H9 (cell line): ENCODE measurements at regions not wholly inside any gene's neighbourhood (a gene's known extent, or its start where the extent isn't known, plus 50 kb on each side); places are given as distances from the start of the nearest gene placed in this dataset.

Experiments used
- DNase-seq: peaks from one replicate; pipeline ENCODE4 v3.0.0-alpha.2; 2017
- H2AFZ ChIP-seq: one replicate; pipeline ENCODE4 v1.6.1; 2013; ENCODE audit warnings: mild to moderate bottlenecking, low read length, control low read depth, moderate library complexity
- H2AK5ac ChIP-seq: 2 replicates; pipeline ENCODE4 v1.6.1; 2013; ENCODE audit warnings: low read length, control low read depth, mixed read lengths; ENCODE audit not compliant: insufficient read length
- H2BK120ac ChIP-seq: one replicate; pipeline ENCODE4 v1.6.1; 2013; ENCODE audit warnings: low read depth, mild to moderate bottlenecking, low read length, control low read depth, inconsistent platforms; ENCODE audit not compliant: poor library complexity, severe bottlenecking
- H2BK12ac ChIP-seq: 2 replicates; pipeline ENCODE4 v1.6.1; 2013; ENCODE audit warnings: low read length, control low read depth, mixed read lengths, low read depth; ENCODE audit not compliant: insufficient read length
- H2BK15ac ChIP-seq: 2 replicates; pipeline ENCODE4 v1.6.1; 2013; ENCODE audit warnings: low read depth, low read length, control low read depth
- H2BK20ac ChIP-seq: one replicate; pipeline ENCODE4 v1.6.1; 2013; ENCODE audit warnings: low read depth, mild to moderate bottlenecking, low read length, control low read depth, inconsistent platforms; ENCODE audit not compliant: poor library complexity, severe bottlenecking
- H2BK5ac ChIP-seq: 2 replicates; pipeline ENCODE4 v1.6.1; 2013; ENCODE audit warnings: low read length, control low read depth, mixed read lengths; ENCODE audit not compliant: insufficient read length
- H3K14ac ChIP-seq: 2 replicates; pipeline ENCODE4 v1.6.1; 2013; ENCODE audit warnings: low read length, control low read depth; ENCODE audit not compliant: insufficient read depth
- H3K18ac ChIP-seq: 2 replicates; pipeline ENCODE4 v1.6.1; 2013; ENCODE audit warnings: low read depth, mild to moderate bottlenecking, mixed read lengths, low read length, control low read depth; ENCODE audit not compliant: insufficient read length
- H3K23ac ChIP-seq: 2 replicates; pipeline ENCODE4 v1.6.1; 2013; ENCODE audit warnings: low read length, control low read depth, mixed read lengths, low read depth; ENCODE audit not compliant: insufficient read length
- H3K23me2 ChIP-seq: 2 replicates; pipeline ENCODE4 v1.6.1; 2013; ENCODE audit warnings: low read depth, mild to moderate bottlenecking, mixed read lengths, low read length, control low read depth; ENCODE audit not compliant: insufficient read length, poor library complexity, severe bottlenecking
- H3K27ac ChIP-seq: 2 replicates; pipeline ENCODE4 v1.5.1; 2013; ENCODE audit warnings: low read length, control low read depth, mixed read lengths, low read depth; ENCODE audit not compliant: insufficient read length
- H3K27me3 ChIP-seq: 2 replicates; pipeline ENCODE4 v1.6.1; 2013; ENCODE audit warnings: low read length, control low read depth, inconsistent platforms; ENCODE audit not compliant: insufficient read depth
- H3K4ac ChIP-seq: 2 replicates; pipeline ENCODE4 v1.6.1; 2013; ENCODE audit warnings: low read depth, mild to moderate bottlenecking, control low read depth, inconsistent platforms, low read length, moderate library complexity
- H3K4me1 ChIP-seq: 2 replicates; pipeline ENCODE4 v1.6.1; 2013; ENCODE audit warnings: low read length, control low read depth, inconsistent platforms; ENCODE audit not compliant: insufficient read depth
- H3K4me2 ChIP-seq: 2 replicates; pipeline ENCODE4 v1.6.1; 2013; ENCODE audit warnings: low read length, control low read depth, mixed read lengths; ENCODE audit not compliant: insufficient read length, insufficient read depth
- H3K56ac ChIP-seq: 2 replicates; pipeline ENCODE4 v1.6.1; 2013; ENCODE audit warnings: low read depth, mild to moderate bottlenecking, mixed read lengths, low read length, control low read depth; ENCODE audit not compliant: insufficient read length
- H3K79me1 ChIP-seq: 2 replicates; pipeline ENCODE4 v1.6.1; 2013; ENCODE audit warnings: low read depth, mild to moderate bottlenecking, moderate library complexity, low read length, control low read depth, inconsistent platforms; ENCODE audit not compliant: insufficient read depth, poor library complexity, severe bottlenecking
- H3K79me2 ChIP-seq: 2 replicates; pipeline ENCODE4 v1.6.1; 2013; ENCODE audit warnings: low read length, control low read depth, inconsistent platforms; ENCODE audit not compliant: insufficient read depth
- H3K9ac ChIP-seq: 2 replicates; pipeline ENCODE4 v1.6.1; 2013; ENCODE audit warnings: low read length, control low read depth, mixed read lengths; ENCODE audit not compliant: insufficient read length; ENCODE audit errors: extremely low read depth
- H3K9me3 ChIP-seq: one replicate; pipeline ENCODE4 v1.6.1; 2013; ENCODE audit warnings: low read depth, low read length, inconsistent platforms; ENCODE audit not compliant: control insufficient read depth
- H3T11ph ChIP-seq: one replicate; pipeline ENCODE4 v1.6.1; 2013; ENCODE audit warnings: mild to moderate bottlenecking, low read length, control low read depth, inconsistent platforms
- H4K20me1 ChIP-seq: one replicate; pipeline ENCODE4 v1.6.1; 2013; ENCODE audit not compliant: control insufficient read depth, insufficient read length, insufficient read depth
- H4K5ac ChIP-seq: 2 replicates; pipeline ENCODE4 v1.6.1; 2013; ENCODE audit warnings: low read depth, mild to moderate bottlenecking, mixed read lengths, low read length, control low read depth; ENCODE audit not compliant: insufficient read length
- H4K8ac ChIP-seq: replicated peaks from 2 replicates; pipeline ENCODE4 v1.6.1; 2013; ENCODE audit warnings: low read length, control low read depth, mixed read lengths, low read depth; ENCODE audit not compliant: insufficient read length
- H4K91ac ChIP-seq: 2 replicates; pipeline ENCODE4 v1.6.1; 2013; ENCODE audit warnings: low read depth, mild to moderate bottlenecking, moderate library complexity, mixed read lengths, low read length, control low read depth; ENCODE audit not compliant: insufficient read length
- H3K27ac Mint-ChIP-seq, 3 experiments: 2 replicates in 2 of 3; 3 replicates in 1 of 3; pipeline ENCODE4 v1.8.0; 2020 to 2021; ENCODE audit warnings: mixed read lengths in 3 of 3, mild to moderate bottlenecking in 1 of 3, moderate library complexity in 1 of 3
- H3K27me3 Mint-ChIP-seq: 2 replicates; pipeline ENCODE4 v1.8.0; 2021; ENCODE audit warnings: low read depth, mild to moderate bottlenecking, moderate library complexity, mixed read lengths
- H3K36me3 Mint-ChIP-seq, 3 experiments: 2 replicates in 2 of 3; 3 replicates in 1 of 3; pipeline ENCODE4 v1.8.0; 2020 to 2021; ENCODE audit warnings: low read depth in 3 of 3, mixed read lengths in 3 of 3; ENCODE audit not compliant: insufficient read depth in 1 of 3
- H3K4me1 Mint-ChIP-seq, 2 experiments: 2 replicates each; pipeline ENCODE4 v1.8.0; 2020; ENCODE audit warnings: mixed read lengths in 2 of 2
- H3K4me3 Mint-ChIP-seq, 2 experiments: 2 replicates in 1 of 2; 3 replicates in 1 of 2; pipeline ENCODE4 v1.8.0; 2020 to 2021; ENCODE audit warnings: mild to moderate bottlenecking in 2 of 2, mixed read lengths in 2 of 2, moderate library complexity in 1 of 2
- H3K9me3 Mint-ChIP-seq, 2 experiments: 2 replicates in 1 of 2; 3 replicates in 1 of 2; pipeline ENCODE4 v1.8.0; 2020; ENCODE audit warnings: mild to moderate bottlenecking in 2 of 2, mixed read lengths in 2 of 2, moderate library complexity in 1 of 2
- WGBS: extraction: QIAGEN DNeasy Blood & Tissue Kit; methylation state at CpG from one replicate; pipeline ENCODE4 v1.1.7; 2013; ENCODE audit warnings: missing lambda C conversion rate, low lambda C conversion rate, mixed read lengths; ENCODE audit not compliant: insufficient read length; ENCODE audit errors: extremely low coverage; 5-methylcytosine and 5-hydroxymethylcytosine counted together
- TF ChIP-seq, protein P1 (sequence below): fragments of 200-600 bp; sonication (generic); conservative IDR thresholded peaks from 3 replicates; pipeline ENCODE4 v1.8.0; 2021; ENCODE audit warnings: antibody characterized with exemption, mild to moderate bottlenecking

DNA sequence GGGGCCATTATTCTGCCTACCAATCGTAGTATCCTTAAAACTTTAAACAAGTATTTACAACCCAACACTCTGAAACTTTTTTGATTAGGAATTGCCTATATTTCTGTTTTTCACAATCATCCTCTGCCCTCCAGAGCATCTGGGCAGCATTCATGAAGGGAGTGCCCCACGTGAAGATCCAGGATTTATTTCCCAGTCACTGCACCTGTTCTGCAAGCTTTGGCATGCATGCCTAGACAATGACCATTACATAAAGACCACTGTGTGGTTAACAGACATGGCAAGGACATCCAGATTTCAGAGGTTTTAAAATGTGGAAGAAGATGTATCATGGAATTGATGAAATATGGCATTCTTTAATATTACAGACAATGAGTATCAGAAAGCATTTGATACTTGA is 1083.8 kb downstream of the TBC1D22A start:
- H3K27me3 Mint-ChIP-seq = peaks cover 4% of the 10 kb centered on the region
- Histone ChIP-seq H4K8ac (no peak overlapping the region), H3K18ac (no peak overlapping the region), H2BK20ac (no peak overlapping the region), H3T11ph (no peak overlapping the region), H4K5ac (no peak overlapping the region), H3K4me2 (no peak overlapping the region), H2BK120ac (no peak overlapping the region), H2BK12ac (no peak overlapping the region), H4K20me1 (no peaks in the 10 kb centered on the region), H3K9me3 (no peaks in the 10 kb centered on the region), H3K23me2 (no peaks in the 10 kb centered on the region), H3K79me2 (no peaks in the 10 kb centered on the region), H3K79me1 (no peaks in the 10 kb centered on the region), H4K91ac (no peak overlapping the region), H3K9ac (no peak overlapping the region), H2BK15ac (no peak overlapping the region), H3K23ac (no peak overlapping the region), H3K4me1 (no peaks in the 10 kb centered on the region), H3K14ac (no peak overlapping the region), H2AK5ac (no peak overlapping the region), H3K27ac (no peak overlapping the region), H2AFZ (no peak overlapping the region), H3K4ac (no peak overlapping the region), H3K56ac (no peak overlapping the region), H2BK5ac (no peak overlapping the region), H3K27me3 (no peaks in the 10 kb centered on the region; the same call in none of the 2 replicates)
- H3K9me3 Mint-ChIP-seq = peaks cover 3 to 41% of the 10 kb centered on the region in 2 experiments; a peak in 2 of 5 replicates
- no peak overlapping the region for H3K27ac Mint-ChIP-seq
- H3K4me1 Mint-ChIP-seq = peaks cover 0 to 4% of the 10 kb centered on the region in 2 experiments; a peak in 2 of 4 replicates
- H3K36me3 Mint-ChIP-seq = peaks cover 0 to 3% (median 0%) of the 10 kb centered on the region in 3 experiments; a peak in 2 of 7 replicates
- no peak for DNase-seq
- TF ChIP-seq, protein P1, sequence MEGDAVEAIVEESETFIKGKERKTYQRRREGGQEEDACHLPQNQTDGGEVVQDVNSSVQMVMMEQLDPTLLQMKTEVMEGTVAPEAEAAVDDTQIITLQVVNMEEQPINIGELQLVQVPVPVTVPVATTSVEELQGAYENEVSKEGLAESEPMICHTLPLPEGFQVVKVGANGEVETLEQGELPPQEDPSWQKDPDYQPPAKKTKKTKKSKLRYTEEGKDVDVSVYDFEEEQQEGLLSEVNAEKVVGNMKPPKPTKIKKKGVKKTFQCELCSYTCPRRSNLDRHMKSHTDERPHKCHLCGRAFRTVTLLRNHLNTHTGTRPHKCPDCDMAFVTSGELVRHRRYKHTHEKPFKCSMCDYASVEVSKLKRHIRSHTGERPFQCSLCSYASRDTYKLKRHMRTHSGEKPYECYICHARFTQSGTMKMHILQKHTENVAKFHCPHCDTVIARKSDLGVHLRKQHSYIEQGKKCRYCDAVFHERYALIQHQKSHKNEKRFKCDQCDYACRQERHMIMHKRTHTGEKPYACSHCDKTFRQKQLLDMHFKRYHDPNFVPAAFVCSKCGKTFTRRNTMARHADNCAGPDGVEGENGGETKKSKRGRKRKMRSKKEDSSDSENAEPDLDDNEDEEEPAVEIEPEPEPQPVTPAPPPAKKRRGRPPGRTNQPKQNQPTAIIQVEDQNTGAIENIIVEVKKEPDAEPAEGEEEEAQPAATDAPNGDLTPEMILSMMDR = no peak
- WGBS = no CpG with 5 or more reads among the region's 2 CpGs
- H3K4me3 Mint-ChIP-seq = no peak overlapping the region
